Fibroblast of skin of abdomen (primary cell): ENCODE measurements at regions not wholly inside any gene's neighbourhood (a gene's known extent, or its start where the extent isn't known, plus 50 kb on each side); places are given as distances from the start of the nearest gene placed in this dataset.

Experiments
- DNase-seq: peaks from one replicate; pipeline ENCODE4 v3.0.0-alpha.2; 2013

GRCh38 chr12:5197131-5197530 is 153.5 kb downstream of the KCNA5 start:
- peak; percentile 97 for DNase-seq

GRCh38 chr12:5197656-5198055 is 154.0 kb downstream of the KCNA5 start:
- peak; percentile 46 for DNase-seq

GRCh38 chr12:5200278-5201087 is 156.8 kb downstream of the KCNA5 start:
- DNase-seq: peak; percentile 28

- DNase-seq: peak; percentile 81
These were observed 158.0 kb downstream of the KCNA5 start for GRCh38 chr12:5201554-5202218.

- DNase-seq: no peak
These were observed 159.6 kb downstream of the KCNA5 start for GRCh38 chr12:5203274-5203673.

- DNase-seq: no peak
These were observed 160.0 kb downstream of the KCNA5 start for GRCh38 chr12:5203720-5204119.

- no peak for DNase-seq
These were observed 160.6 kb downstream of the KCNA5 start for GRCh38 chr12:5204271-5204670.

GRCh38 chr12:5204831-5205230 is 161.2 kb downstream of the KCNA5 start:
- no peak for DNase-seq

- no peak for DNase-seq
These were observed 162.9 kb downstream of the KCNA5 start for GRCh38 chr12:5206401-5207175.

- no peak for DNase-seq
These were observed 166.7 kb downstream of the KCNA5 start for GRCh38 chr12:5210179-5210922.

- DNase-seq: no peak
These were observed 167.2 kb downstream of the KCNA5 start for GRCh38 chr12:5210923-5211290.

- no peak for DNase-seq
These were observed 169.7 kb downstream of the KCNA5 start for GRCh38 chr12:5213336-5213735.

- DNase-seq: no peak
These were observed 170.3 kb downstream of the KCNA5 start for GRCh38 chr12:5213990-5214389.

- DNase-seq: no peak
These were observed 174.3 kb downstream of the KCNA5 start for GRCh38 chr12:5217936-5218335.

GRCh38 chr12:5220099-5220498 is 176.4 kb downstream of the KCNA5 start:
- DNase-seq: no peak

GRCh38 chr12:5220835-5221234 is 177.2 kb downstream of the KCNA5 start:
- DNase-seq: peak; percentile 44

GRCh38 chr12:5222011-5222461 is 178.4 kb downstream of the KCNA5 start:
- no peak for DNase-seq

- DNase-seq: no peak
These were observed 179.1 kb downstream of the KCNA5 start for GRCh38 chr12:5222729-5223128.

- DNase-seq: no peak
These were observed 180.2 kb downstream of the KCNA5 start for GRCh38 chr12:5223881-5224280.

- no peak for DNase-seq
These were observed 182.9 kb downstream of the KCNA5 start for GRCh38 chr12:5226581-5226980.

- no peak for DNase-seq
These were observed 184.2 kb downstream of the KCNA5 start for GRCh38 chr12:5227708-5228373.

GRCh38 chr12:5230156-5230555 is 186.5 kb downstream of the KCNA5 start:
- peak; percentile 67 for DNase-seq
